OCI-LY3 (cell line): ENCODE measurements at regions not wholly inside any gene's neighbourhood (a gene's known extent, or its start where the extent isn't known, plus 50 kb on each side); places are given as distances from the start of the nearest gene placed in this dataset.

Source experiments
- CTCF ChIP-seq: fragments of 200-600, 300-600 bp; sonication (generic); IDR thresholded peaks from 2 replicates; pipeline ENCODE4 v1.5.1; 2014; ENCODE audit warnings: antibody characterized with exemption, low read length, low read depth
- EZH2phosphoT487 ChIP-seq: fragments of 200-600 bp; shearing (Covaris generic); IDR thresholded peaks from 2 replicates; pipeline ENCODE4 v1.6.1; 2018; ENCODE audit warnings: antibody characterized with exemption, mixed run types, low read depth

- TF ChIP-seq CTCF, result no peak
- no peak for TF ChIP-seq EZH2phosphoT487
These were observed 116.1 kb downstream of the TWIST2 start for GRCh38 chr2:238963971-238964328.
